ENCODE measurements at regions not wholly inside any gene's neighbourhood (a gene's known extent, or its start where the extent isn't known, plus 50 kb on each side); places are given as distances from the start of the nearest gene placed in this dataset.

GRCh38 chr12:107449891-107450290 lies 235.7 kb upstream of the PWP1 start:
- TF ChIP-seq BRD4 (CRISPR knock-in tag; IDR thresholded peaks at IDR 0.05) (no peak), ZBTB34 (CRISPR knock-in tag; IDR thresholded peaks at IDR 0.05) (no peak)
- TF ChIP-seq, protein P1, sequence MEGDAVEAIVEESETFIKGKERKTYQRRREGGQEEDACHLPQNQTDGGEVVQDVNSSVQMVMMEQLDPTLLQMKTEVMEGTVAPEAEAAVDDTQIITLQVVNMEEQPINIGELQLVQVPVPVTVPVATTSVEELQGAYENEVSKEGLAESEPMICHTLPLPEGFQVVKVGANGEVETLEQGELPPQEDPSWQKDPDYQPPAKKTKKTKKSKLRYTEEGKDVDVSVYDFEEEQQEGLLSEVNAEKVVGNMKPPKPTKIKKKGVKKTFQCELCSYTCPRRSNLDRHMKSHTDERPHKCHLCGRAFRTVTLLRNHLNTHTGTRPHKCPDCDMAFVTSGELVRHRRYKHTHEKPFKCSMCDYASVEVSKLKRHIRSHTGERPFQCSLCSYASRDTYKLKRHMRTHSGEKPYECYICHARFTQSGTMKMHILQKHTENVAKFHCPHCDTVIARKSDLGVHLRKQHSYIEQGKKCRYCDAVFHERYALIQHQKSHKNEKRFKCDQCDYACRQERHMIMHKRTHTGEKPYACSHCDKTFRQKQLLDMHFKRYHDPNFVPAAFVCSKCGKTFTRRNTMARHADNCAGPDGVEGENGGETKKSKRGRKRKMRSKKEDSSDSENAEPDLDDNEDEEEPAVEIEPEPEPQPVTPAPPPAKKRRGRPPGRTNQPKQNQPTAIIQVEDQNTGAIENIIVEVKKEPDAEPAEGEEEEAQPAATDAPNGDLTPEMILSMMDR (CRISPR knock-in tag; IDR thresholded peaks at IDR 0.05): no peak
